Colonic mucosa (tissue), 4 donors: ENCODE measurements at regions not wholly inside any gene's neighbourhood (a gene's known extent, or its start where the extent isn't known, plus 50 kb on each side); places are given as distances from the start of the nearest gene placed in this dataset.

Source experiments
- DNase-seq: peaks from one replicate; pipeline ENCODE4 v3.0.0-alpha.2; 2020
- H3K27ac ChIP-seq: fragments of 200-600 bp; one replicate; pipeline ENCODE4 v1.8.0; 2021
- H3K27me3 ChIP-seq: fragments of 200-600 bp; one replicate; pipeline ENCODE4 v1.8.0; 2021
- H3K36me3 ChIP-seq: fragments of 200-600 bp; one replicate; pipeline ENCODE4 v1.8.0; 2021
- H3K4me1 ChIP-seq: fragments of 200-600 bp; one replicate; pipeline ENCODE4 v1.8.0; 2021; ENCODE audit warnings: mild to moderate bottlenecking
- H3K4me3 ChIP-seq: fragments of 200-600 bp; one replicate; pipeline ENCODE4 v1.8.0; 2021
- H3K9ac ChIP-seq, 2 donors: one replicate each; pipeline ENCODE4 v1.7.0; 2013; ENCODE audit warnings: control low read depth in 2 of 2, low read depth in 2 of 2, low read length in 2 of 2
- H3K9me3 ChIP-seq: fragments of 200-600 bp; one replicate; pipeline ENCODE4 v1.8.0; 2021
- intact Hi-C: fragments of 100-400 bp; cut with DNase I; formaldehyde crosslinking; loops from one replicate; pipeline ENCODE4 v1.14.1; 2022
- TF ChIP-seq, protein P1 (sequence below): fragments of 200-600 bp; IDR thresholded peaks from one replicate; pipeline ENCODE4 v1.8.0; 2022; ENCODE audit warnings: antibody characterized with exemption, mild to moderate bottlenecking
- donor health status: healthy.
- donor health status: DM: no; HTN: no; CAD: no.
- donor health status: DM: no; HTN: no; CAD: no.

DNA sequence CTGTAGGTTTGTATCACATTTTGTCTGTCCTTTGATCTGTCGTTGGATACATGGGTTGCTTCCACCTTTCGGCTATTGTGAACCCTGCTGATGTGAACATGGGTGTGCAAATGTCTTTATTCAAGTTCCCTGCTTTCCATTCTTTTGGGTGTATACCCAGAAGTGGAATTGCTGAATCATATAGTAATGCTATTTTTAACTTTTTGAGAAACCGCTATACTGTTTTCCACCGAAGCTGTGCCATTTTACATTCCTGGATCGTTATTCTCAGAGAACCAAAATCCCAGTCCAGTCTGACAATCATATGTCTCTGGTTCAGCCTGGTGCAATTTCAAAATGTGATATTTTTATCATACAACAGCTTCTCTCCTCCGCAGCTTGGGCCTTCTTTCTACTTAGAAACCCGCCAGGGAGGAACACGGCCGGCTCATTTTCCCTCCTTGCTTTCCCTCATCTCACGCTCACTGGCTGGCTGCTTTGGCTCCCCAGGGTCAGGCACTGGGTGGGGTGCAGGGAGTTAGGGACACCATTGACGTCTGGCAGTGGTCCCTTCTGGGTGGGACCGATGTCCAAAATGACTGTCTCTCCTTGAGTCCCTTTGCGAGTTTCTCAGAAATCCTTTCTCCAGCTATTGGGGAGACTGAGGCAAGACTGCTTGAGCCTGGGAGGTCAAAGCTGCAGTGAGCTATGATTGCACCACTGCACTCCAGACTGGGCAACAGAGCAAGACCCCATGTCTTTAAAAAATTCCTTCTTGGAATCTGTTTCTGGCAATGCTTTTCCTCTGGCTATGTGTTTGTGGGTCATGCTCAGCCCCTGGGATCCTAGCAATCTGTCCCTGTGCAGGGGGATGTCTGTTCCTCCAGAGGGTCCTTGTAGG, 73.5 kb upstream of the AKT3 start:
- Histone ChIP-seq H3K27ac (no peak overlapping the region), H3K4me3 (no peak overlapping the region), H3K4me1 (no peaks in the 10 kb centered on the region), H3K27me3 (no peaks in the 10 kb centered on the region), H3K9ac (no peak overlapping the region), H3K9me3 (no peaks in the 10 kb centered on the region), H3K36me3 (no peaks in the 10 kb centered on the region)
- intact Hi-C loops: no loop called here
- DNase-seq: no peak
- TF ChIP-seq, protein P1, sequence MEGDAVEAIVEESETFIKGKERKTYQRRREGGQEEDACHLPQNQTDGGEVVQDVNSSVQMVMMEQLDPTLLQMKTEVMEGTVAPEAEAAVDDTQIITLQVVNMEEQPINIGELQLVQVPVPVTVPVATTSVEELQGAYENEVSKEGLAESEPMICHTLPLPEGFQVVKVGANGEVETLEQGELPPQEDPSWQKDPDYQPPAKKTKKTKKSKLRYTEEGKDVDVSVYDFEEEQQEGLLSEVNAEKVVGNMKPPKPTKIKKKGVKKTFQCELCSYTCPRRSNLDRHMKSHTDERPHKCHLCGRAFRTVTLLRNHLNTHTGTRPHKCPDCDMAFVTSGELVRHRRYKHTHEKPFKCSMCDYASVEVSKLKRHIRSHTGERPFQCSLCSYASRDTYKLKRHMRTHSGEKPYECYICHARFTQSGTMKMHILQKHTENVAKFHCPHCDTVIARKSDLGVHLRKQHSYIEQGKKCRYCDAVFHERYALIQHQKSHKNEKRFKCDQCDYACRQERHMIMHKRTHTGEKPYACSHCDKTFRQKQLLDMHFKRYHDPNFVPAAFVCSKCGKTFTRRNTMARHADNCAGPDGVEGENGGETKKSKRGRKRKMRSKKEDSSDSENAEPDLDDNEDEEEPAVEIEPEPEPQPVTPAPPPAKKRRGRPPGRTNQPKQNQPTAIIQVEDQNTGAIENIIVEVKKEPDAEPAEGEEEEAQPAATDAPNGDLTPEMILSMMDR: no peak

DNA sequence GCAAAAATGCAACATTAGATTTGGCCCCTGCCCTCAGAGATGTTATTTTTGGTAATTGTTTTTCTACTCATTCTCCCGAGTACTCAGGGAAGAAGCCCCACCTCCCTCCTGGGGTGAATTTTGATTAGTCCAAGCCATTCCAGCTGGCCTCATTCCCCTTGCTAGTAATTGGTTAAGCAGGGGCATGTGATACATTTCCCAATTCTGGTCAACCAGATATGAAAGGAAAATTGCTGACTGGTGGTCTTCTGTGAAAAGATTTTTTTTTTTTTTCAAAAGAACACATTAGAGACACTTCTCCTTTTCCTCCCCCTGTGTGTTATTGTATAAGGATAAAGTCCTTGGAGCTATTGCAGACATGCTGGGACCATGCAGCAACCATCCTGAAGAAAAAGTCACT, 71.1 kb upstream of the AKT3 start:
- Histone ChIP-seq H3K4me3 (no peak overlapping the region), H3K9me3 (no peaks in the 10 kb centered on the region), H3K9ac (no peak overlapping the region), H3K4me1 (no peaks in the 10 kb centered on the region), H3K27me3 (peaks cover 4% of the 10 kb centered on the region), H3K27ac (no peak overlapping the region), H3K36me3 (no peaks in the 10 kb centered on the region)
- DNase-seq: no peak
- intact Hi-C loops: no loop called here
- TF ChIP-seq, protein P1: no peak

DNA sequence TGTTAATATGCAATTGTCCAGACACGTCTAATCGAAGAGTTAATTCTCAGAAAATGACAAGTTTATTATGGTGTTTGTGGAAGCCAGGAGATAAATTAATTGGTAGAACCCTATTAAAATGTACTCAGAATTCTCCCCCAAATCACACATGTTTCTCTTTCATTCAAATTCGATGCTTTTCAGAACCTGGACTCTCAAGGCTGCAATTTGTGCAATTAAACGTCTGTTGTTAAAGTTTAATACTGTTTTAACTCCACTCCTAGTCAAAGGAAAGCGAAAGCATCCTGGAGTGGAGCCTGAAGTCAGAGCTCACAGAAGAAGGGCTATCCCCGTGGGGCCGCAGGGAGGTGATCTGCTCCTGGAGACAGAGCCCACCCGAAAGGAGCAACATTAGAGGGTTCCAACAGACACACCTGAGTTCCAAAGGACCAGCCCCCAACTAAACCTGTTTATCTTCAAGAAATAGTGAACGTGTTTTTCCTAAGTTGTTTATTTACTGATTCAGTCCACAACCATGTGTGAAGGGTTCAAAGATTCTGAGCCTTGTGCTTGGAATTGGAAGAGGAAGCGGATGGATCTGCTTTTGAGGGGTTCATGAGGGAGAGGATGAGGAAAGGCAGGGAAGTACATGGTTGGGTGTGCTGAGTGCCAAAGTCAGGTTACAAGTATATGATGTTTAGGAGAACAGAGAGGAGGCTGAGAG, 68.0 kb upstream of the AKT3 start:
- no peak overlapping the region for H3K27ac ChIP-seq
- H3K9me3 ChIP-seq: no peaks in the 10 kb centered on the region
- H3K27me3 ChIP-seq: peaks cover 4% of the 10 kb centered on the region
- peak overlapping the region; percentile 34 for H3K4me3 ChIP-seq
- DNase-seq: no peak
- no peaks in the 10 kb centered on the region for H3K36me3 ChIP-seq
- TF ChIP-seq, protein P1: no peak
- intact Hi-C loops: no loop called here
- no peaks in the 10 kb centered on the region for H3K4me1 ChIP-seq
- H3K9ac ChIP-seq: peak overlapping the region in 1 of 2 donors; percentile 14

DNA sequence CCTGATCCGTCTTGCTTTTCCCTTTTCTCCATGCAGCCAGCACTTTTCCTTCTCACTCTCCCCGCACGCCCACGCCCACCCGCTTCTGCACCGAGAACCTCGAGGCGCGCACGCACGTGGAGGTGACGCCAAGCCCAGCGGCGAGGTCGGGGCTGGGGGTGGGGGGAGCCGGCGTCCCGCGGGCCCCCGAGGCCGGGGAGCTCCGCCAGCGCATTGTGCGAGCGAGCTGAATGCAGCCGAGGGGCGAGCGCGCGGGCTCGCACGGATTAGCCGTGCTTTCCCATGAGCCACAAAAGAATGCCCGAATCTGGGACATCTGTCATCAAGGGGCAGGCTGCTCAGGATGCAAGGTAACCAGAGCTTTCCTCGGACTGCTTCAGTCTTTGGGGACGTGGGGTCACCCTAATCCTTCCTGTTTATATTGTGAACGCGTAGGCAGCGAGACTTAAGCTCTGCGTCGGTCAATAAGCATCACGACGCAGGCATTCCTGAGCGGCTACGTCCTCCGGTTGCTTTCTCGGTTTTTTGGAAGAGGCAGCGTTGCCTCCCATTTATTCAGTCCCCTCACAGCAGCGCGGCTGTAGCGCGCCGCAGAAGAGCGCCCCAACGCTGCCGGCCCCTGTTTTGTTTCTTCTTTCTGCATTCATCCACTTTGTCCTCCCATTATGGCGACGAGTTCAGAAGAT, 67.3 kb upstream of the AKT3 start:
- peak; percentile 21 for DNase-seq
- Histone ChIP-seq H3K36me3 (no peaks in the 10 kb centered on the region), H3K27me3 (peaks cover 4% of the 10 kb centered on the region), H3K27ac (no peak overlapping the region), H3K9ac (peak overlapping the region; percentile 14 to 33), H3K9me3 (no peaks in the 10 kb centered on the region), H3K4me1 (no peaks in the 10 kb centered on the region), H3K4me3 (peak overlapping the region; percentile 34)
- TF ChIP-seq, protein P1: no peak
- intact Hi-C loops: no loop called here

DNA sequence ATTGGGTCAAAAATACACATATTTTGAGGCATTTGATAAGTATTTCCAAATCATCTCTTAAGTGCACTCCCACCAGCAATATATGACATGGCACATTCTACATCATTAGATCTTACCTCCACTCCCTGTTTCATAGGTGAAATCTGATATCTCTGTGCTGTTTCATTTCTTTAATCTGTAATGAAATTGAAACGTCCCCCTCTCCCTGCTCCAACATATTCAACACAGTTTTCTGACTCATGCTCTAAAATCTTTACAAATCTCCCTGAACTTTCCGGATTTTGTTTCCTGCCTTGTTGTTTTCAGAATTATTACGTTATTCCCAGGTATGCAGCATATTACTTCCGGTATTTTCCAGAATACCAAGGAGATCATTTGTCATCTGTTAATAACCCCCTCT, 66.1 kb upstream of the AKT3 start:
- no peak overlapping the region for H3K27ac ChIP-seq
- no peak for DNase-seq
- H3K4me1 ChIP-seq: no peaks in the 10 kb centered on the region
- TF ChIP-seq, protein P1: no peak
- no peak overlapping the region for H3K4me3 ChIP-seq
- H3K9me3 ChIP-seq: no peaks in the 10 kb centered on the region
- H3K27me3 ChIP-seq: peaks cover 4% of the 10 kb centered on the region
- intact Hi-C loops: no loop called here
- H3K36me3 ChIP-seq: no peaks in the 10 kb centered on the region
- H3K9ac ChIP-seq: no peak overlapping the region
